GM23248 (cell line): ENCODE measurements at regions not wholly inside any gene's neighbourhood (a gene's known extent, or its start where the extent isn't known, plus 50 kb on each side); places are given as distances from the start of the nearest gene placed in this dataset.

Source experiments
- DNase-seq: peaks from one replicate; pipeline ENCODE4 v3.0.0-alpha.2; 2015
- H2AFZ ChIP-seq: fragments of 200-600 bp; sonication (generic); 2 replicates; pipeline ENCODE4 v1.6.1; 2016; ENCODE audit warnings: antibody characterized with exemption
- H3F3A ChIP-seq: fragments of 200-600 bp; sonication (generic); 2 replicates; pipeline ENCODE4 v1.6.1; 2016; ENCODE audit warnings: mild to moderate bottlenecking, antibody characterized with exemption, mixed run types; ENCODE audit not compliant: insufficient read depth
- H3K27ac ChIP-seq: fragments of 200-600 bp; sonication (generic); 2 replicates; pipeline ENCODE4 v1.5.1; 2016; ENCODE audit warnings: mild to moderate bottlenecking
- H3K27me3 ChIP-seq: fragments of 200-600 bp; sonication (generic); replicated peaks from 2 replicates; pipeline ENCODE4 v1.6.1; 2016; ENCODE audit warnings: mild to moderate bottlenecking; ENCODE audit not compliant: insufficient read depth
- H3K36me3 ChIP-seq: fragments of 200-600 bp; sonication (generic); 2 replicates; pipeline ENCODE4 v1.6.1; 2016; ENCODE audit warnings: low read depth, mild to moderate bottlenecking
- H3K4me1 ChIP-seq: fragments of 200-600 bp; sonication (generic); 2 replicates; pipeline ENCODE4 v1.6.1; 2016; ENCODE audit warnings: mild to moderate bottlenecking; ENCODE audit not compliant: insufficient read depth
- H3K4me2 ChIP-seq: fragments of 200-600 bp; sonication (generic); one replicate; pipeline ENCODE4 v1.6.1; 2016; ENCODE audit warnings: mild to moderate bottlenecking; ENCODE audit not compliant: unreplicated experiment
- H3K4me3 ChIP-seq: fragments of 200-600 bp; sonication (generic); 2 replicates; pipeline ENCODE4 v1.5.1; 2016; ENCODE audit warnings: mild to moderate bottlenecking
- H3K79me2 ChIP-seq: fragments of 200-600 bp; sonication (generic); 2 replicates; pipeline ENCODE4 v1.6.1; 2016; ENCODE audit warnings: mild to moderate bottlenecking; ENCODE audit not compliant: insufficient read depth
- H3K9ac ChIP-seq: fragments of 200-600 bp; sonication (generic); 2 replicates; pipeline ENCODE4 v1.6.1; 2016; ENCODE audit warnings: mild to moderate bottlenecking
- H3K9me2 ChIP-seq: fragments of 200-600 bp; sonication (generic); 2 replicates; pipeline ENCODE4 v1.6.1; 2016; ENCODE audit warnings: mixed run types, mild to moderate bottlenecking, moderate library complexity; ENCODE audit not compliant: insufficient read depth
- H3K9me3 ChIP-seq: fragments of 200-600 bp; sonication (generic); one replicate; pipeline ENCODE4 v1.6.1; 2017; ENCODE audit warnings: low read depth
- H4K20me1 ChIP-seq: fragments of 200-600 bp; sonication (generic); 2 replicates; pipeline ENCODE4 v1.6.0; 2016; ENCODE audit not compliant: insufficient read depth
- EZH2 ChIP-seq: fragments of 200-600 bp; sonication (generic); IDR thresholded peaks from 2 replicates; pipeline ENCODE4 v1.6.1; 2018; ENCODE audit warnings: antibody characterized with exemption, mild to moderate bottlenecking; ENCODE audit not compliant: insufficient read depth, poor library complexity, severe bottlenecking
- EZH2phosphoT487 ChIP-seq: fragments of 200-600 bp; sonication (generic); IDR thresholded peaks from 2 replicates; pipeline ENCODE4 v1.6.1; 2018; ENCODE audit warnings: antibody characterized with exemption, moderate library complexity, mild to moderate bottlenecking, low read depth; ENCODE audit not compliant: insufficient read depth
- WGBS, 2 experiments: methylation state at CpG; one replicate each; pipeline ENCODE4 v1.1.6; 2015 to 2017; ENCODE audit warnings: low lambda C conversion rate in 2 of 2, low coverage in 1 of 2; ENCODE audit errors: missing lambda C conversion rate in 2 of 2; 5-methylcytosine and 5-hydroxymethylcytosine counted together
- in situ Hi-C: fragments of 300-500 bp; cut with MboI; formaldehyde crosslinking; loops from 2 replicates; pipeline ENCODE4 v1.15.0; 2020

- in situ Hi-C loops, result no loop called here
Observed at GRCh38 chr4:57989430-57989829, 879.2 kb upstream of the IGFBP7 start.

GRCh38 chr4:57985161-57985560 lies 875.0 kb upstream of the IGFBP7 start:
- Histone ChIP-seq H3K27ac (no peak overlapping the region), H2AFZ (no peak overlapping the region), H3F3A (no peaks in the 10 kb centered on the region), H3K9me2 (no peaks in the 10 kb centered on the region), H4K20me1 (no peaks in the 10 kb centered on the region), H3K9ac (no peak overlapping the region), H3K4me1 (no peaks in the 10 kb centered on the region), H3K36me3 (no peaks in the 10 kb centered on the region), H3K4me2 (no peak overlapping the region), H3K27me3 (no peaks in the 10 kb centered on the region), H3K9me3 (no peaks in the 10 kb centered on the region), H3K4me3 (no peak overlapping the region), H3K79me2 (no peaks in the 10 kb centered on the region)
- TF ChIP-seq EZH2 (no peak), EZH2phosphoT487 (no peak)
- no peak for DNase-seq
- in situ Hi-C loops, result no loop called here

More at GRCh38 chr4:57989430-57989829, 879.2 kb upstream of the IGFBP7 start:
- H3K9me2 ChIP-seq, result no peaks in the 10 kb centered on the region
- H3F3A ChIP-seq, result no peaks in the 10 kb centered on the region
- H4K20me1 ChIP-seq, result no peaks in the 10 kb centered on the region
- no peak overlapping the region for H3K4me2 ChIP-seq
- 23 to 29% methylated on average over 6 of the region's 6 CpGs for WGBS, 2 experiments
- DNase-seq, result no peak
- H2AFZ ChIP-seq, result no peak overlapping the region
- H3K27ac ChIP-seq, result no peak overlapping the region
- no peak overlapping the region for H3K4me3 ChIP-seq
- TF ChIP-seq EZH2phosphoT487, result no peak
- TF ChIP-seq EZH2, result no peak
- H3K79me2 ChIP-seq, result no peaks in the 10 kb centered on the region
- no peaks in the 10 kb centered on the region for H3K27me3 ChIP-seq
- H3K9ac ChIP-seq, result no peak overlapping the region
- no peaks in the 10 kb centered on the region for H3K9me3 ChIP-seq
- no peaks in the 10 kb centered on the region for H3K36me3 ChIP-seq
- H3K4me1 ChIP-seq, result no peaks in the 10 kb centered on the region

GRCh38 chr4:57981123-57981522 lies 870.9 kb upstream of the IGFBP7 start:
- H3K9ac ChIP-seq, result no peak overlapping the region
- TF ChIP-seq EZH2phosphoT487, result no peak
- no peak for TF ChIP-seq EZH2
- H3K27me3 ChIP-seq, result no peaks in the 10 kb centered on the region
- no peaks in the 10 kb centered on the region for H3K79me2 ChIP-seq
- H3F3A ChIP-seq, result no peaks in the 10 kb centered on the region
- H3K4me1 ChIP-seq, result no peaks in the 10 kb centered on the region
- no peaks in the 10 kb centered on the region for H3K36me3 ChIP-seq
- no peak overlapping the region for H2AFZ ChIP-seq
- no peaks in the 10 kb centered on the region for H3K9me3 ChIP-seq
- no peak overlapping the region for H3K27ac ChIP-seq
- WGBS, 2 experiments, result 7% methylated on average over 5 of the region's 5 CpGs
- no peak overlapping the region for H3K4me2 ChIP-seq
- no peak overlapping the region for H3K4me3 ChIP-seq
- no peaks in the 10 kb centered on the region for H4K20me1 ChIP-seq
- no peak for DNase-seq
- no peaks in the 10 kb centered on the region for H3K9me2 ChIP-seq
- in situ Hi-C loops, result no loop called here

- H3K4me3 ChIP-seq, result no peak overlapping the region
- DNase-seq, result no peak
- 22 to 29% methylated on average over 4 of the region's 4 CpGs for WGBS, 2 experiments
- H3K9me3 ChIP-seq, result no peaks in the 10 kb centered on the region
- H3K27me3 ChIP-seq, result no peaks in the 10 kb centered on the region
- no peak overlapping the region for H3K4me2 ChIP-seq
- H3F3A ChIP-seq, result no peaks in the 10 kb centered on the region
- H3K79me2 ChIP-seq, result no peaks in the 10 kb centered on the region
- no peak overlapping the region for H3K27ac ChIP-seq
- no peak overlapping the region for H3K9ac ChIP-seq
- in situ Hi-C loops, result no loop called here
- no peak for TF ChIP-seq EZH2phosphoT487
- no peak for TF ChIP-seq EZH2
- no peaks in the 10 kb centered on the region for H3K36me3 ChIP-seq
- H3K9me2 ChIP-seq, result no peaks in the 10 kb centered on the region
- H2AFZ ChIP-seq, result no peak overlapping the region
- H4K20me1 ChIP-seq, result no peaks in the 10 kb centered on the region
- H3K4me1 ChIP-seq, result no peaks in the 10 kb centered on the region
Observed at GRCh38 chr4:57974821-57975220, 864.6 kb upstream of the IGFBP7 start.

GRCh38 chr4:57973819-57974218 lies 863.6 kb upstream of the IGFBP7 start:
- H3K4me2 ChIP-seq, result no peak overlapping the region
- H3F3A ChIP-seq, result no peaks in the 10 kb centered on the region
- TF ChIP-seq EZH2phosphoT487, result no peak
- no peaks in the 10 kb centered on the region for H3K36me3 ChIP-seq
- no peaks in the 10 kb centered on the region for H3K27me3 ChIP-seq
- H3K9ac ChIP-seq, result no peak overlapping the region
- H3K9me3 ChIP-seq, result no peaks in the 10 kb centered on the region
- in situ Hi-C loops, result no loop called here
- no peaks in the 10 kb centered on the region for H3K79me2 ChIP-seq
- no peaks in the 10 kb centered on the region for H3K4me1 ChIP-seq
- H3K4me3 ChIP-seq, result no peak overlapping the region
- 27 to 39% methylated on average over 1 of the region's 1 CpG for WGBS, 2 experiments
- DNase-seq, result no peak
- H3K27ac ChIP-seq, result no peak overlapping the region
- no peaks in the 10 kb centered on the region for H4K20me1 ChIP-seq
- H2AFZ ChIP-seq, result no peak overlapping the region
- no peaks in the 10 kb centered on the region for H3K9me2 ChIP-seq
